Spinal cord (tissue), 9 donors: ENCODE measurements at regions not wholly inside any gene's neighbourhood (a gene's known extent, or its start where the extent isn't known, plus 50 kb on each side); places are given as distances from the start of the nearest gene placed in this dataset.
A peak's percentile ranks its signal among the peaks of the same experiment; 100 is the strongest.
"Not testable (repeated sequence)": the region's sequence is repeated elsewhere in the genome, so short reads cannot be mapped to it uniquely, and the experiment has no call there.

Experiments used
- DNase-seq, 6 donors: peaks; one replicate each; pipeline versions ENCODE4 v3.0.0 to v3.0.0-alpha.2; 2013 to 2015; ENCODE audit warnings: low spot score in 6 of 6, low read depth in 4 of 6
- H3K27ac ChIP-seq: one replicate; pipeline ENCODE4 v1.5.1; 2013; ENCODE audit warnings: low read depth, low read length, control low read depth
- H3K27me3 ChIP-seq: one replicate; pipeline ENCODE4 v1.6.1; 2013; ENCODE audit warnings: low read length; ENCODE audit not compliant: control insufficient read depth, insufficient read depth
- H3K36me3 ChIP-seq: one replicate; pipeline ENCODE4 v1.6.1; 2013; ENCODE audit warnings: low read length; ENCODE audit not compliant: control insufficient read depth, insufficient read depth
- H3K4me1 ChIP-seq: one replicate; pipeline ENCODE4 v1.6.1; 2013; ENCODE audit warnings: low read length; ENCODE audit not compliant: control insufficient read depth, insufficient read depth
- H3K4me3 ChIP-seq: one replicate; pipeline ENCODE4 v1.5.1; 2013; ENCODE audit warnings: low read depth, low read length, control low read depth
- H3K9me3 ChIP-seq: one replicate; pipeline ENCODE4 v1.6.1; 2013; ENCODE audit warnings: low read length; ENCODE audit not compliant: control insufficient read depth, insufficient read depth
- WGBS: methylation state at CpG from one replicate; pipeline ENCODE4 v1.1.5; 2013; ENCODE audit warnings: missing lambda C conversion rate; ENCODE audit not compliant: insufficient coverage; 5-methylcytosine and 5-hydroxymethylcytosine counted together
- donor health status: healthy.

- WGBS, result 93% methylated on average over 9 of the region's 15 CpGs
- DNase-seq, result not testable (repeated sequence)
Measured at GRCh38 chr4:24349168-24349996, 235.0 kb downstream of the DHX15 start.

GRCh38 chr4:24339260-24339659, 245.1 kb downstream of the DHX15 start:
- WGBS, result 94% methylated on average over 4 of the region's 5 CpGs
- Histone ChIP-seq H3K4me3 (no peak overlapping the region), H3K27me3 (no peaks in the 10 kb centered on the region), H3K27ac (no peak overlapping the region), H3K36me3 (no peaks in the 10 kb centered on the region), H3K4me1 (no peaks in the 10 kb centered on the region), H3K9me3 (no peaks in the 10 kb centered on the region)
- no peak for DNase-seq

More at GRCh38 chr4:24349168-24349996, 235.0 kb downstream of the DHX15 start:
- H3K4me1 ChIP-seq, H3K4me3 ChIP-seq, H3K27ac ChIP-seq, H3K27me3 ChIP-seq, H3K9me3 ChIP-seq, H3K36me3 ChIP-seq: not testable (repeated sequence)

- no peak for DNase-seq
- WGBS, result 91% methylated on average over 12 of the region's 13 CpGs
Measured at GRCh38 chr4:24337451-24338190, 246.7 kb downstream of the DHX15 start.

GRCh38 chr4:24335616-24336015, 248.7 kb downstream of the DHX15 start:
- no CpG with 5 or more reads among the region's 4 CpGs for WGBS
- Histone ChIP-seq H3K9me3 (no peaks in the 10 kb centered on the region), H3K4me3 (no peak overlapping the region), H3K27me3 (no peaks in the 10 kb centered on the region), H3K27ac (no peak overlapping the region), H3K36me3 (no peaks in the 10 kb centered on the region), H3K4me1 (no peaks in the 10 kb centered on the region)
- no peak for DNase-seq

More at GRCh38 chr4:24337451-24338190, 246.7 kb downstream of the DHX15 start:
- Histone ChIP-seq H3K27ac (no peak overlapping the region), H3K4me3 (no peak overlapping the region), H3K4me1 (no peaks in the 10 kb centered on the region), H3K9me3 (no peaks in the 10 kb centered on the region), H3K27me3 (no peaks in the 10 kb centered on the region), H3K36me3 (no peaks in the 10 kb centered on the region)

GRCh38 chr4:24334906-24335305, 249.4 kb downstream of the DHX15 start:
- no peak overlapping the region for H3K27ac ChIP-seq
- WGBS, result no CpG with 5 or more reads among the region's 3 CpGs
- no peaks in the 10 kb centered on the region for H3K4me1 ChIP-seq

GRCh38 chr4:24330573-24330972, 253.8 kb downstream of the DHX15 start:
- Histone ChIP-seq H3K4me1 (peaks cover 9% of the 10 kb centered on the region), H3K27me3 (no peaks in the 10 kb centered on the region), H3K36me3 (no peaks in the 10 kb centered on the region), H3K27ac (no peak overlapping the region), H3K9me3 (no peaks in the 10 kb centered on the region), H3K4me3 (no peak overlapping the region)
- no peak for DNase-seq

More at GRCh38 chr4:24334906-24335305, 249.4 kb downstream of the DHX15 start:
- Histone ChIP-seq H3K27me3 (no peaks in the 10 kb centered on the region), H3K4me3 (no peak overlapping the region), H3K36me3 (no peaks in the 10 kb centered on the region), H3K9me3 (no peaks in the 10 kb centered on the region)
- DNase-seq, result peak in 1 of 6 donors; percentile 55

- Histone ChIP-seq H3K27ac (no peak overlapping the region), H3K4me1 (peaks cover 9% of the 10 kb centered on the region), H3K36me3 (no peaks in the 10 kb centered on the region), H3K9me3 (no peaks in the 10 kb centered on the region), H3K27me3 (no peaks in the 10 kb centered on the region), H3K4me3 (no peak overlapping the region)
- no peak for DNase-seq
- WGBS, result 95% methylated on average over 3 of the region's 4 CpGs
Measured at GRCh38 chr4:24330172-24330571, 254.2 kb downstream of the DHX15 start.

- Histone ChIP-seq H3K9me3 (no peaks in the 10 kb centered on the region), H3K4me1 (peaks cover 9% of the 10 kb centered on the region), H3K27ac (no peak overlapping the region), H3K27me3 (no peaks in the 10 kb centered on the region), H3K4me3 (no peak overlapping the region), H3K36me3 (no peaks in the 10 kb centered on the region)
- 36% methylated on average over 6 of the region's 7 CpGs for WGBS
- DNase-seq, result peak in 5 of 6 donors; percentile 21 to 79 (median 48)
Measured at GRCh38 chr4:24328711-24329110, 255.6 kb downstream of the DHX15 start.

- no CpG with 5 or more reads among the region's 1 CpG for WGBS
- no peak overlapping the region for H3K27ac ChIP-seq
- H3K27me3 ChIP-seq, result no peaks in the 10 kb centered on the region
- no peaks in the 10 kb centered on the region for H3K36me3 ChIP-seq
- H3K4me1 ChIP-seq, result peaks cover 9% of the 10 kb centered on the region
- DNase-seq, result no peak
- H3K9me3 ChIP-seq, result no peaks in the 10 kb centered on the region
- no peak overlapping the region for H3K4me3 ChIP-seq
Measured at GRCh38 chr4:24328310-24328709, 256.0 kb downstream of the DHX15 start.
